Progenitor cell of endocrine pancreas (in vitro differentiated cells): ENCODE measurements at regions not wholly inside any gene's neighbourhood (a gene's known extent, or its start where the extent isn't known, plus 50 kb on each side); places are given as distances from the start of the nearest gene placed in this dataset.

ENCODE experiments used
- DNase-seq: peaks from one replicate; pipeline ENCODE4 v3.0.0; 2021; ENCODE audit warnings: low spot score; ENCODE audit not compliant: unreplicated experiment
- H3K27ac Mint-ChIP-seq: 2 replicates; pipeline ENCODE4 v1.8.0; 2021; ENCODE audit warnings: mild to moderate bottlenecking, moderate library complexity, mixed read lengths
- H3K27me3 Mint-ChIP-seq: 2 replicates; pipeline ENCODE4 v1.8.0; 2021; ENCODE audit warnings: mixed read lengths
- H3K36me3 Mint-ChIP-seq: 2 replicates; pipeline ENCODE4 v1.8.0; 2022; ENCODE audit warnings: mixed read lengths; ENCODE audit not compliant: insufficient read depth
- H3K4me1 Mint-ChIP-seq: 2 replicates; pipeline ENCODE4 v1.8.0; 2021; ENCODE audit warnings: low read depth, mixed read lengths
- H3K4me3 Mint-ChIP-seq: 2 replicates; pipeline ENCODE4 v1.8.0; 2021; ENCODE audit warnings: low read depth, mild to moderate bottlenecking, moderate library complexity, mixed read lengths
- H3K9me3 Mint-ChIP-seq: 2 replicates; pipeline ENCODE4 v1.8.0; 2021; ENCODE audit warnings: low read depth, mixed read lengths
- TF ChIP-seq, protein P1 (sequence below): fragments of 200-600 bp; sonication (generic); IDR thresholded peaks from one replicate; pipeline ENCODE4 v1.5.0; 2021; ENCODE audit warnings: antibody characterized with exemption, mild to moderate bottlenecking; ENCODE audit not compliant: unreplicated experiment

DNA sequence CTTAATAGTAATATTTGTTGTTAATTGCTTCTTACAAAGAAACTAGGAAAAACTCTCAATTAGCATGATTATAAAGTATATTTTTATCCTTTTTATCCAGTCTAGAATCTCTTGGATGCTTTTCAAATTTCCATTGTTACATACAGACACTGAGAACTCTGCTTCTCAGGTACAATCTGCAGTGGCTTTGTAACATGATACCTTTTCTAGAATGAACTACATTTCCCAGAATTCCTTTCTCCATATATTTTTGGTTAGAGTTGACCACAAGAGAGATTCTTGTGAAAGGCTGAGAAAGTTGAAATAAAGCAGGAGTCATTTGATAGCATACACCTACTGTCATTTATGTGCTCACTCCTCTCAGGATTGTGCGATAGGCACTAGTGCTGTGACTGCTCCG is 148.6 kb downstream of the SLITRK6 start:
- no peak for DNase-seq
- no peaks in the 10 kb centered on the region for H3K27me3 Mint-ChIP-seq
- no peak overlapping the region for H3K27ac Mint-ChIP-seq
- H3K36me3 Mint-ChIP-seq = no peaks in the 10 kb centered on the region
- TF ChIP-seq, protein P1, sequence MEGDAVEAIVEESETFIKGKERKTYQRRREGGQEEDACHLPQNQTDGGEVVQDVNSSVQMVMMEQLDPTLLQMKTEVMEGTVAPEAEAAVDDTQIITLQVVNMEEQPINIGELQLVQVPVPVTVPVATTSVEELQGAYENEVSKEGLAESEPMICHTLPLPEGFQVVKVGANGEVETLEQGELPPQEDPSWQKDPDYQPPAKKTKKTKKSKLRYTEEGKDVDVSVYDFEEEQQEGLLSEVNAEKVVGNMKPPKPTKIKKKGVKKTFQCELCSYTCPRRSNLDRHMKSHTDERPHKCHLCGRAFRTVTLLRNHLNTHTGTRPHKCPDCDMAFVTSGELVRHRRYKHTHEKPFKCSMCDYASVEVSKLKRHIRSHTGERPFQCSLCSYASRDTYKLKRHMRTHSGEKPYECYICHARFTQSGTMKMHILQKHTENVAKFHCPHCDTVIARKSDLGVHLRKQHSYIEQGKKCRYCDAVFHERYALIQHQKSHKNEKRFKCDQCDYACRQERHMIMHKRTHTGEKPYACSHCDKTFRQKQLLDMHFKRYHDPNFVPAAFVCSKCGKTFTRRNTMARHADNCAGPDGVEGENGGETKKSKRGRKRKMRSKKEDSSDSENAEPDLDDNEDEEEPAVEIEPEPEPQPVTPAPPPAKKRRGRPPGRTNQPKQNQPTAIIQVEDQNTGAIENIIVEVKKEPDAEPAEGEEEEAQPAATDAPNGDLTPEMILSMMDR = no peak
- H3K4me1 Mint-ChIP-seq = peaks cover 2% of the 10 kb centered on the region
- H3K9me3 Mint-ChIP-seq = no peaks in the 10 kb centered on the region
- H3K4me3 Mint-ChIP-seq = no peak overlapping the region

DNA sequence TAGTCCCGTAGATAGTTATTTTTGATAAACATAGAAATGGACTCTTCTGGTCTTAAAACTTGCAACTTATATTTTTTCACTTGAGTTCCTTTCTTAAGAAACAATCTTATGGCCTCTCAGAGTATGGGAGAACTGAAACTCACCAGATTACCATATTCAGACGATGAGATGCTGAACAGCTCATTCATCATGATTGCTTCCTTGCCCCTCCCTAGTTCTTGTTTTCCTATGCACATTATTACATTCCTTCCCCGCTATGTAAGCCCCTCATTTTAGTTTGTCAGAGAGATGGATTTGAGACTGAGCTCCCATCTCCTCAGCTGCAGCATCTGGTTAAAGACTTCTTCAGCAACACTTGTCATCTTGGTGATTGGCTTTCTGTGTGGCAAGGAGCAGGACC is 158.5 kb downstream of the SLITRK6 start:
- TF ChIP-seq, protein P1 = no peak
- DNase-seq = no peak
- Mint-ChIP-seq H3K27me3 (no peaks in the 10 kb centered on the region), H3K4me1 (no peaks in the 10 kb centered on the region), H3K27ac (no peak overlapping the region), H3K4me3 (no peak overlapping the region), H3K9me3 (peaks cover 11% of the 10 kb centered on the region), H3K36me3 (no peaks in the 10 kb centered on the region)

DNA sequence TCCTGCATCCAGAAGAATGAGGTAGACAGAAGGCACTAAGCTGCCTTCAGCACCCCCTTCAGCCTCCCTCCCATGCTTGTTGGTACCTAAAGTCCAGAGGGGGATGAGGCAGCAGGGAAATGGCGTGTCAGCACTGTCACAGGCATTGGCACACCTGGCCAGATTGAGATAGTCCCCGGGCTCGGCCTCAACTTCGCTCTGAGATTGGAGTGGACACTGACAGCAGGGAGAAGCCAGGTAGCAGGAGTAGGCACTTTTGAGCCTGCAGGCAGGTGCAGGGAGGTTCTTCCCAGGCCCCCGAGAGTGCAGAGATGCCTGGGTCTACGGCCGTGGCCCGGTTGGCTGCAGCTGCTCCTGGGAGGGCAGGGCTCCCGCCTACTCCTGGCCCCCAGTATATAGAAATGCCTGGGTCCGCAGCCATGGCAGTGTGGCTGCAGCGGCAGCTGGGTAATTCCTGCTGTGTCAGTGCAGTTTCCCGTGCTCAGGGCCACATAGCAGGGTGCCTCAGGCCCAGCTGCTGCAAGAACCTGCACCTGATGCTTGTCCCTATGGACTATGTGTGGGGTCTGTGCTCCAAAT is 160.3 kb downstream of the SLITRK6 start:
- peaks cover 11% of the 10 kb centered on the region for H3K9me3 Mint-ChIP-seq
- H3K4me1 Mint-ChIP-seq = no peaks in the 10 kb centered on the region
- no peak for DNase-seq
- H3K27ac Mint-ChIP-seq = no peak overlapping the region
- TF ChIP-seq, protein P1 = no peak
- H3K27me3 Mint-ChIP-seq = no peaks in the 10 kb centered on the region
- H3K36me3 Mint-ChIP-seq = no peaks in the 10 kb centered on the region
- H3K4me3 Mint-ChIP-seq = no peak overlapping the region

DNA sequence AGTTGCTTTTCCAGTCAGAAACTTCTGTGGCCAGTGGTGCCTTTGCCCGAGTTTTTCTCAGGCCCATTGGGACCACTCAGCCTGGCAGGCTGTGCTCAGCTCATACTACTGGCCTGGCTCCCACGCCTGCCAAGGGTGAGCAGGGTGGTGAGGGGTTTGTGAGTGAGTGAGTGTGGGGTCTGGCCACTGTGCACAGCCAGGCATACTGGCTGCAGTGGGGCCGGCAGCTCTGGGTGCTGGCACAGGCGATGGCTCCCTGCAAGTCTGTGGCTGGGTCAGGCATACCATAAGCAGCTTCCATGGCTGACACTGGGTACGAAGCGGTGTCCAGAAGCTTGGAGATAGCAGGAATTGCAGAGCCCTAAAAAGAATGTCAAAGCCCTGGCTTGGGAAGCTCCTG is 161.0 kb downstream of the SLITRK6 start:
- H3K4me1 Mint-ChIP-seq = no peaks in the 10 kb centered on the region
- H3K4me3 Mint-ChIP-seq = no peak overlapping the region
- no peak for DNase-seq
- H3K9me3 Mint-ChIP-seq = peaks cover 11% of the 10 kb centered on the region
- TF ChIP-seq, protein P1 = no peak
- H3K36me3 Mint-ChIP-seq = no peaks in the 10 kb centered on the region
- no peak overlapping the region for H3K27ac Mint-ChIP-seq
- no peaks in the 10 kb centered on the region for H3K27me3 Mint-ChIP-seq

DNA sequence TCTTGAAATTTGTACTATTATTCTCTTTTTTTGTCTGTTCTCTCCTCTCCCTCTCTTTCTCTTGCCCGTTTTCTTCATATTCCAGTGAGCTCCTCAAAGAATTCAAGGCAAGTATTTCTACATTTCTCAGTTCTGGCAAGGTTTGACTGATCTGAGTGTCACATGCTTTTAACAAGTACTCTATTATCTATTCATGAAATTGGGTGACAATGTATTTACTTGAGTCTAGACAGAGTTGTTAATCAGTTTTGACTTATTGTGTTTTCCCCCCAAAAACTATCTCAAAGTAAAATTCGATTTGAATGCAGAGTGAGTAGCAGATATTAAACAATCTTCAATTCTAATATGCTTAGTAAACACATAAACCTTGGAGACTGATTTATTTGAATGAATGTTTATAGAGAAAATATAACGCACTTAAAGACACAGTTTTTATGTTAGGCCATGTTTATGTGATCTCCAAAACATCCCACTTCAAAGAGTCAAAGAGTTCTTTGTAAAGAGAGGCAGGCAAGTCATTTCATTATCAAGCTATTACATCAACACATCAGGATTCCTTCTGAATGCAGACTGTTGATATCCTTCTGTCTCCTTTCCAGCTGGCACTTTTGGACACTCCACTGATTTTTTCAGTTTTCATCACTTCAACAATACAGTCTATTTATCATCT is 166.6 kb downstream of the SLITRK6 start:
- Mint-ChIP-seq H3K36me3 (no peaks in the 10 kb centered on the region), H3K4me1 (peaks cover 2% of the 10 kb centered on the region), H3K4me3 (no peak overlapping the region), H3K27me3 (no peaks in the 10 kb centered on the region), H3K9me3 (no peaks in the 10 kb centered on the region), H3K27ac (no peak overlapping the region)
- TF ChIP-seq, protein P1 = no peak
- no peak for DNase-seq
